PC-9 (cell line): ENCODE measurements at regions not wholly inside any gene's neighbourhood (a gene's known extent, or its start where the extent isn't known, plus 50 kb on each side); places are given as distances from the start of the nearest gene placed in this dataset.

ENCODE experiments used
- BruUV-seq: library from RNA; stranded (reverse); fragments of 400-500 nt; replicated peaks from 2 replicates; lab custom pipeline; 2021; lab: Mats Ljungman, UMichigan
- CTCF ChIA-PET: fragments of 300-600 bp; sonication (Branson Sonifier 250); formaldehyde crosslinking; loops from one replicate; lab custom pipeline; 2022; ENCODE audit warnings: antibody characterized with exemption; lab: Charles Lee
- POLR2A ChIA-PET: fragments of 300-600 bp; sonication (Branson Sonifier 250); formaldehyde crosslinking; loops from one replicate; lab custom pipeline; 2022; ENCODE audit warnings: antibody characterized with exemption; ENCODE audit not compliant: unreplicated experiment; lab: Charles Lee
- DNase-seq, 2 experiments: peaks; one replicate each; pipeline versions ENCODE4 v3.0.0 to v3.0.0-alpha.2; 2015 to 2022; ENCODE audit warnings: mixed read lengths in 1 of 2
- H2AFZ ChIP-seq: fragments of 200-600 bp; sonication (generic); 2 replicates; pipeline ENCODE4 v1.8.1; 2017; ENCODE audit warnings: antibody characterized with exemption
- H3F3A ChIP-seq: fragments of 200-600 bp; sonication (generic); 2 replicates; pipeline ENCODE4 v1.8.1; 2017; ENCODE audit warnings: antibody characterized with exemption, mild to moderate bottlenecking, low read depth; ENCODE audit not compliant: insufficient read depth
- H3K27ac ChIP-seq: fragments of 200-600 bp; sonication (generic); 2 replicates; pipeline ENCODE4 v1.6.1; 2016; ENCODE audit warnings: mixed run types
- H3K27me3 ChIP-seq: fragments of 200-600 bp; sonication (generic); 2 replicates; pipeline ENCODE4 v1.6.1; 2016; ENCODE audit warnings: low read depth, mixed run types; ENCODE audit not compliant: insufficient read depth
- H3K36me3 ChIP-seq: fragments of 200-600 bp; sonication (generic); 2 replicates; pipeline ENCODE4 v1.6.1; 2016; ENCODE audit warnings: low read depth, mixed run types
- H3K4me1 ChIP-seq: fragments of 200-600 bp; sonication (generic); replicated peaks from 2 replicates; pipeline ENCODE4 v1.6.1; 2016; ENCODE audit warnings: mixed run types; ENCODE audit not compliant: insufficient read depth
- H3K4me2 ChIP-seq: fragments of 200-600 bp; sonication (generic); 2 replicates; pipeline ENCODE4 v1.6.1; 2017; ENCODE audit warnings: mixed run types
- H3K4me3 ChIP-seq: fragments of 200-600 bp; sonication (generic); 2 replicates; pipeline ENCODE4 v1.6.1; 2016; ENCODE audit warnings: mixed run types
- H3K79me2 ChIP-seq: fragments of 200-600 bp; sonication (generic); 2 replicates; pipeline ENCODE4 v1.6.1; 2017; ENCODE audit warnings: low read depth, mixed run types
- H3K9me2 ChIP-seq: fragments of 200-600 bp; sonication (generic); 2 replicates; pipeline ENCODE4 v1.8.1; 2017; ENCODE audit warnings: mild to moderate bottlenecking; ENCODE audit not compliant: insufficient read depth
- H3K9me3 ChIP-seq: fragments of 200-600 bp; sonication (generic); 2 replicates; pipeline ENCODE4 v1.8.1; 2016; ENCODE audit warnings: low read depth; ENCODE audit not compliant: insufficient read depth
- H4K20me1 ChIP-seq: fragments of 200-600 bp; sonication (generic); 2 replicates; pipeline ENCODE4 v1.8.1; 2017; ENCODE audit not compliant: insufficient read depth
- CTCF ChIP-seq: fragments of 200-600 bp; sonication (generic); conservative IDR thresholded peaks from 2 replicates; pipeline ENCODE4 v1.6.1; 2017; ENCODE audit warnings: mixed run types, antibody characterized with exemption, mild to moderate bottlenecking, moderate library complexity
- EZH2 ChIP-seq: fragments of 200-600 bp; sonication (generic); IDR thresholded peaks from 2 replicates; pipeline ENCODE4 v1.8.0; 2017; ENCODE audit warnings: antibody characterized with exemption, low read depth
- intact Hi-C: fragments of 100-400 bp; cut with micrococcal nuclease; formaldehyde crosslinking; loops from one replicate; pipeline ENCODE4 v1.10.0; 2022; ENCODE audit not compliant: unreplicated experiment

- Histone ChIP-seq H3K79me2 (no peaks in the 10 kb centered on the region), H3K36me3 (no peaks in the 10 kb centered on the region), H3K4me1 (no peaks in the 10 kb centered on the region), H3K4me3 (no peak overlapping the region), H2AFZ (no peak overlapping the region), H4K20me1 (no peaks in the 10 kb centered on the region), H3F3A (no peaks in the 10 kb centered on the region), H3K27ac (no peak overlapping the region), H3K9me3 (no peaks in the 10 kb centered on the region), H3K27me3 (no peaks in the 10 kb centered on the region), H3K9me2 (no peaks in the 10 kb centered on the region), H3K4me2 (no peak overlapping the region)
- ChIA-PET POLR2A (no interaction called here), CTCF (no interaction called here)
- TF ChIP-seq EZH2 (no peak), CTCF (no peak)
- intact Hi-C loops = no loop called here
- no peak for DNase-seq
- BruUV-seq = no TSS peak
Observed at GRCh38 chr15:95168152-95168551, 936.8 kb downstream of the MCTP2 start.

- intact Hi-C loops = no loop called here
Observed at GRCh38 chr15:95168951-95169431, 937.6 kb downstream of the MCTP2 start.

GRCh38 chr15:95169541-95170459 is 938.4 kb downstream of the MCTP2 start:
- no peak overlapping the region for H3K4me3 ChIP-seq
- H3K4me1 ChIP-seq = no peaks in the 10 kb centered on the region
- H3K79me2 ChIP-seq = no peaks in the 10 kb centered on the region
- H3K9me3 ChIP-seq = no peaks in the 10 kb centered on the region
- no peaks in the 10 kb centered on the region for H4K20me1 ChIP-seq
- no peak overlapping the region for H3K27ac ChIP-seq
- CTCF ChIA-PET = no interaction called here
- no peaks in the 10 kb centered on the region for H3K27me3 ChIP-seq
- POLR2A ChIA-PET = interaction anchor here (0.6 kb wide), 1 partner anchor 77 kb away, joined by 4 read pairs; no protein-coding TSS in a partner anchor
- no peak overlapping the region for H3K4me2 ChIP-seq
- no peak for DNase-seq
- intact Hi-C loops = no loop called here
- no peaks in the 10 kb centered on the region for H3K9me2 ChIP-seq
- no TSS peak for BruUV-seq
- no peak for TF ChIP-seq EZH2
- no peak for TF ChIP-seq CTCF
- no peaks in the 10 kb centered on the region for H3F3A ChIP-seq
- no peaks in the 10 kb centered on the region for H3K36me3 ChIP-seq
- no peak overlapping the region for H2AFZ ChIP-seq

More at GRCh38 chr15:95168951-95169431, 937.6 kb downstream of the MCTP2 start:
- H3K9me3 ChIP-seq = no peaks in the 10 kb centered on the region
- H3K4me3 ChIP-seq = no peak overlapping the region
- CTCF ChIA-PET = no interaction called here
- H3F3A ChIP-seq = no peaks in the 10 kb centered on the region
- no peak overlapping the region for H3K4me2 ChIP-seq
- no peaks in the 10 kb centered on the region for H4K20me1 ChIP-seq
- H3K4me1 ChIP-seq = no peaks in the 10 kb centered on the region
- no peak for DNase-seq
- no peaks in the 10 kb centered on the region for H3K36me3 ChIP-seq
- H3K27ac ChIP-seq = no peak overlapping the region
- no TSS peak for BruUV-seq
- POLR2A ChIA-PET = no interaction called here
- H2AFZ ChIP-seq = no peak overlapping the region
- H3K79me2 ChIP-seq = no peaks in the 10 kb centered on the region
- no peak for TF ChIP-seq EZH2
- no peak for TF ChIP-seq CTCF
- no peaks in the 10 kb centered on the region for H3K27me3 ChIP-seq
- H3K9me2 ChIP-seq = no peaks in the 10 kb centered on the region
